Upper lobe of right lung (tissue), 1 donor: ENCODE measurements at regions not wholly inside any gene's neighbourhood (a gene's known extent, or its start where the extent isn't known, plus 50 kb on each side); places are given as distances from the start of the nearest gene placed in this dataset.

Experiments used
- ATAC-seq: fragments of 200-7000 bp; cut with Tn5 transposase; one replicate; pipeline ENCODE4 v1.9.1; 2020; ENCODE audit warnings: mild to moderate bottlenecking, moderate library complexity
- DNase-seq: peaks from one replicate; pipeline ENCODE4 v3.0.0-alpha.2; 2020
- H3K27ac ChIP-seq: fragments of 200-600 bp; one replicate; pipeline ENCODE4 v1.8.0; 2022
- H3K27me3 ChIP-seq: fragments of 200-600 bp; one replicate; pipeline ENCODE4 v1.8.0; 2022; ENCODE audit warnings: mild to moderate bottlenecking
- H3K36me3 ChIP-seq: fragments of 200-600 bp; one replicate; pipeline ENCODE4 v1.8.0; 2022
- H3K4me1 ChIP-seq: fragments of 200-600 bp; one replicate; pipeline ENCODE4 v1.8.0; 2022
- H3K4me3 ChIP-seq: fragments of 200-600 bp; one replicate; pipeline ENCODE4 v1.8.0; 2022; ENCODE audit warnings: mild to moderate bottlenecking
- H3K9me3 ChIP-seq: fragments of 200-600 bp; one replicate; pipeline ENCODE4 v1.8.0; 2022
- CTCF ChIP-seq: fragments of 200-600 bp; IDR thresholded peaks from one replicate; pipeline ENCODE4 v1.8.0; 2022; ENCODE audit warnings: antibody characterized with exemption
- intact Hi-C: fragments of 100-400 bp; cut with DNase I; formaldehyde crosslinking; loops from one replicate; pipeline ENCODE4 v1.11.0; 2022
- donor health status: DM: no; HTN: yes; CAD: no; lungs with severe emphysema.

DNA sequence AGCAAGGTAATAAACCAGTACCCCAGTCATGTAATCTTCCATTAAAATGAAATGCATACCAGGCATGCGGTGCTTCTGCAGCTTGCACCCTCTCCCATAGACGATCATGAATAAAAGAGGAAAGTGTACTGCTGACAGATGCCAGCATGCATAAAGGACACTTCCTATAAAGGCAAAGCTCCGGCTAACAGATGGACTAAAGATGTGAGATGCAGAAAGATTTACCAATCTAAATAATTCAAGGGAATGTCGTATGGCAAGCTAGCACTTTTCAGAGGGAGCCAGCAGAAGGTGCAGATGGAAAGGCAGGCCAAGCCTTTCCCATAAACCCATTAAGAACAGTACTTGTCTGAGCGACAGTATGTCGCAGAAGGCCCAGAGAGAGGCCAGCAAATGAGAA lies 542.0 kb downstream of the NUF2 start:
- DNase-seq (no peak), ATAC-seq (no peak)
- H3K36me3 ChIP-seq: no peaks in the 10 kb centered on the region
- no peaks in the 10 kb centered on the region for H3K9me3 ChIP-seq
- H3K27ac ChIP-seq: no peak overlapping the region
- H3K27me3 ChIP-seq: no peaks in the 10 kb centered on the region
- peaks cover 2% of the 10 kb centered on the region for H3K4me1 ChIP-seq
- no peak overlapping the region for H3K4me3 ChIP-seq
- intact Hi-C loops: no loop called here
- no peak for TF ChIP-seq CTCF

GRCh38 chr1:163864207-163864606 lies 542.5 kb downstream of the NUF2 start:
- H3K4me3 ChIP-seq: no peak overlapping the region
- H3K4me1 ChIP-seq: peaks cover 2% of the 10 kb centered on the region
- DNase-seq (no peak), ATAC-seq (no peak)
- no peaks in the 10 kb centered on the region for H3K9me3 ChIP-seq
- no peak for TF ChIP-seq CTCF
- no peaks in the 10 kb centered on the region for H3K27me3 ChIP-seq
- H3K27ac ChIP-seq: no peak overlapping the region
- intact Hi-C loops: no loop called here
- H3K36me3 ChIP-seq: no peaks in the 10 kb centered on the region

GRCh38 chr1:163866564-163866963 lies 544.8 kb downstream of the NUF2 start:
- Histone ChIP-seq H3K9me3 (no peaks in the 10 kb centered on the region), H3K4me3 (no peak overlapping the region), H3K4me1 (peaks cover 2% of the 10 kb centered on the region), H3K36me3 (no peaks in the 10 kb centered on the region), H3K27me3 (no peaks in the 10 kb centered on the region), H3K27ac (no peak overlapping the region)
- TF ChIP-seq CTCF: no peak
- intact Hi-C loops: no loop called here
- no peak for DNase-seq
- ATAC-seq: no peak

- Histone ChIP-seq H3K4me1 (peaks cover 2% of the 10 kb centered on the region), H3K27me3 (no peaks in the 10 kb centered on the region), H3K9me3 (no peaks in the 10 kb centered on the region), H3K36me3 (no peaks in the 10 kb centered on the region), H3K4me3 (no peak overlapping the region), H3K27ac (no peak overlapping the region)
- TF ChIP-seq CTCF: no peak
- ATAC-seq: no peak
- intact Hi-C loops: no loop called here
- DNase-seq: no peak
Measured at GRCh38 chr1:163870666-163871065, 548.9 kb downstream of the NUF2 start.

- H3K27ac ChIP-seq: no peak overlapping the region
- DNase-seq (no peak), ATAC-seq (no peak)
- H3K36me3 ChIP-seq: no peaks in the 10 kb centered on the region
- H3K4me1 ChIP-seq: no peaks in the 10 kb centered on the region
- TF ChIP-seq CTCF: no peak
- H3K4me3 ChIP-seq: no peak overlapping the region
- intact Hi-C loops: no loop called here
- H3K9me3 ChIP-seq: no peaks in the 10 kb centered on the region
- no peaks in the 10 kb centered on the region for H3K27me3 ChIP-seq
Measured at GRCh38 chr1:163872067-163872466, 550.3 kb downstream of the NUF2 start.

DNA sequence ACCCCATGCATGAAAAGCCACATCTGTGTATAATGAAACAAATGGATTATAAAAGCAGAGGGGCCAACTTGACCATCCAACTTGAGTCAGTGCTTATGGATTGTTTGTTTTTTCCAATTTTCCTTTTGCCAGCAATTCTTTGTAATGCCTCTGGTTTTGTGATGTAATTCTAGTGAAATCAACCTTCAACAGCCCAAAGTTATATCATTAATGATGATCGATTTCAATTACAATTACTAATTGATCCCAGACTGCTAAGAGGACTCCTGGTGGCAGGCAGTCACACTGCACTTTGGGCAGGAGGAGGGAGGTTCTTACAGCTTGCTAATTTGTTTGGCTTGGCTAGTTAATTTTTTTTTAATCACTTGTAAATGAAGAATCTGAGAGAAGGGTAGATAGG lies 552.3 kb downstream of the NUF2 start:
- Histone ChIP-seq H3K4me1 (no peaks in the 10 kb centered on the region), H3K27ac (no peak overlapping the region), H3K4me3 (no peak overlapping the region), H3K9me3 (no peaks in the 10 kb centered on the region), H3K27me3 (no peaks in the 10 kb centered on the region), H3K36me3 (no peaks in the 10 kb centered on the region)
- ATAC-seq: no peak
- intact Hi-C loops: no loop called here
- DNase-seq: no peak
- TF ChIP-seq CTCF: no peak
